Calu3 (cell line): ENCODE measurements at regions not wholly inside any gene's neighbourhood (a gene's known extent, or its start where the extent isn't known, plus 50 kb on each side); places are given as distances from the start of the nearest gene placed in this dataset.

ENCODE experiments used
- BruUV-seq: library from RNA; stranded (reverse); fragments of 400-500 nt; replicated peaks from 2 replicates; lab custom pipeline; 2021; lab: Mats Ljungman, UMichigan
- CTCF ChIA-PET: fragments of 300-600 bp; sonication (Branson Sonifier 250); formaldehyde crosslinking; loops from one replicate; lab custom pipeline; 2022; ENCODE audit warnings: antibody characterized with exemption; lab: Charles Lee
- DNase-seq: peaks from one replicate; pipeline ENCODE4 v3.0.0; 2022
- H3K27ac Mint-ChIP-seq: one replicate; pipeline ENCODE4 v1.8.0; 2022; ENCODE audit warnings: mixed read lengths; ENCODE audit not compliant: unreplicated experiment
- H3K27me3 Mint-ChIP-seq: one replicate; pipeline ENCODE4 v1.8.0; 2022; ENCODE audit warnings: mixed read lengths; ENCODE audit not compliant: unreplicated experiment
- H3K36me3 Mint-ChIP-seq: one replicate; pipeline ENCODE4 v1.8.0; 2022; ENCODE audit warnings: mild to moderate bottlenecking, moderate library complexity, mixed read lengths; ENCODE audit not compliant: insufficient read depth, unreplicated experiment
- H3K4me1 Mint-ChIP-seq: one replicate; pipeline ENCODE4 v1.8.0; 2022; ENCODE audit warnings: mild to moderate bottlenecking, low read depth, mixed read lengths; ENCODE audit not compliant: unreplicated experiment
- H3K4me3 Mint-ChIP-seq: one replicate; pipeline ENCODE4 v1.8.0; 2022; ENCODE audit warnings: mild to moderate bottlenecking, low read depth, moderate library complexity, mixed read lengths; ENCODE audit not compliant: unreplicated experiment
- H3K9me3 Mint-ChIP-seq: one replicate; pipeline ENCODE4 v1.8.0; 2022; ENCODE audit warnings: low read depth, mixed read lengths; ENCODE audit not compliant: unreplicated experiment
- CTCF ChIP-seq: fragments of 200-600 bp; IDR thresholded peaks from one replicate; pipeline ENCODE4 v1.8.0; 2022; ENCODE audit warnings: antibody characterized with exemption; ENCODE audit not compliant: unreplicated experiment
- intact Hi-C: fragments of 100-400 bp; cut with micrococcal nuclease; formaldehyde crosslinking; loops from one replicate; pipeline ENCODE4 v1.10.0; 2022; ENCODE audit not compliant: unreplicated experiment

GRCh38 chr13:97068151-97068550 is 73.9 kb upstream of the OXGR1 start:
- Mint-ChIP-seq H3K4me3 (no peak overlapping the region), H3K27me3 (no peaks in the 10 kb centered on the region), H3K36me3 (no peaks in the 10 kb centered on the region), H3K9me3 (no peaks in the 10 kb centered on the region), H3K4me1 (no peaks in the 10 kb centered on the region), H3K27ac (no peak overlapping the region)
- BruUV-seq: no TSS peak
- DNase-seq: no peak
- CTCF ChIA-PET: no interaction called here
- TF ChIP-seq CTCF: no peak
- intact Hi-C loops: no loop called here

GRCh38 chr13:97069050-97069815 is 75.0 kb upstream of the OXGR1 start:
- no TSS peak for BruUV-seq
- Mint-ChIP-seq H3K4me1 (no peaks in the 10 kb centered on the region), H3K27me3 (no peaks in the 10 kb centered on the region), H3K4me3 (no peak overlapping the region), H3K27ac (no peak overlapping the region), H3K9me3 (no peaks in the 10 kb centered on the region), H3K36me3 (no peaks in the 10 kb centered on the region)
- no peak for TF ChIP-seq CTCF
- intact Hi-C loops: no loop called here
- CTCF ChIA-PET: no interaction called here
- DNase-seq: no peak

GRCh38 chr13:97072297-97072696 is 78.0 kb upstream of the OXGR1 start:
- no TSS peak for BruUV-seq
- CTCF ChIA-PET: no interaction called here
- DNase-seq: no peak
- H3K4me1 Mint-ChIP-seq: no peaks in the 10 kb centered on the region
- peaks cover 4% of the 10 kb centered on the region for H3K9me3 Mint-ChIP-seq
- no peaks in the 10 kb centered on the region for H3K27me3 Mint-ChIP-seq
- no peak overlapping the region for H3K4me3 Mint-ChIP-seq
- TF ChIP-seq CTCF: no peak
- no peaks in the 10 kb centered on the region for H3K36me3 Mint-ChIP-seq
- H3K27ac Mint-ChIP-seq: no peak overlapping the region
- intact Hi-C loops: no loop called here

GRCh38 chr13:97074618-97075017 is 80.3 kb upstream of the OXGR1 start:
- no peak overlapping the region for H3K4me3 Mint-ChIP-seq
- CTCF ChIA-PET: no interaction called here
- peaks cover 4% of the 10 kb centered on the region for H3K9me3 Mint-ChIP-seq
- no peaks in the 10 kb centered on the region for H3K27me3 Mint-ChIP-seq
- no peak for TF ChIP-seq CTCF
- no peaks in the 10 kb centered on the region for H3K36me3 Mint-ChIP-seq
- intact Hi-C loops: no loop called here
- BruUV-seq: no TSS peak
- no peak overlapping the region for H3K27ac Mint-ChIP-seq
- no peaks in the 10 kb centered on the region for H3K4me1 Mint-ChIP-seq
- DNase-seq: no peak
